Endothelial cell (in vitro differentiated cells): ENCODE measurements at regions not wholly inside any gene's neighbourhood (a gene's known extent, or its start where the extent isn't known, plus 50 kb on each side); places are given as distances from the start of the nearest gene placed in this dataset.

Source experiments
- DNase-seq: peaks from one replicate; pipeline ENCODE4 v3.0.0; 2021; ENCODE audit warnings: low spot score
- H3K27ac Mint-ChIP-seq: one replicate; pipeline ENCODE4 v1.8.0; 2021; ENCODE audit warnings: mixed read lengths, inconsistent platforms; ENCODE audit not compliant: unreplicated experiment
- H3K27me3 Mint-ChIP-seq: one replicate; pipeline ENCODE4 v1.8.0; 2021; ENCODE audit warnings: mild to moderate bottlenecking, moderate library complexity, mixed read lengths, inconsistent platforms; ENCODE audit not compliant: unreplicated experiment
- H3K36me3 Mint-ChIP-seq: one replicate; pipeline ENCODE4 v1.8.0; 2021; ENCODE audit warnings: mild to moderate bottlenecking, low read depth, mixed read lengths, inconsistent platforms; ENCODE audit not compliant: unreplicated experiment
- H3K4me1 Mint-ChIP-seq: one replicate; pipeline ENCODE4 v1.8.0; 2021; ENCODE audit warnings: mild to moderate bottlenecking, mixed read lengths, inconsistent platforms; ENCODE audit not compliant: unreplicated experiment
- H3K4me3 Mint-ChIP-seq: one replicate; pipeline ENCODE4 v1.8.0; 2021; ENCODE audit warnings: mild to moderate bottlenecking, mixed read lengths, inconsistent platforms; ENCODE audit not compliant: unreplicated experiment
- H3K9me3 Mint-ChIP-seq: one replicate; pipeline ENCODE4 v1.8.0; 2021; ENCODE audit warnings: mixed read lengths, inconsistent platforms; ENCODE audit not compliant: unreplicated experiment
- TF ChIP-seq, protein P1 (sequence below): fragments of 200-600 bp; sonication (generic); IDR thresholded peaks from one replicate; pipeline ENCODE4 v1.5.0; 2021; ENCODE audit warnings: antibody characterized with exemption; ENCODE audit not compliant: unreplicated experiment

DNA sequence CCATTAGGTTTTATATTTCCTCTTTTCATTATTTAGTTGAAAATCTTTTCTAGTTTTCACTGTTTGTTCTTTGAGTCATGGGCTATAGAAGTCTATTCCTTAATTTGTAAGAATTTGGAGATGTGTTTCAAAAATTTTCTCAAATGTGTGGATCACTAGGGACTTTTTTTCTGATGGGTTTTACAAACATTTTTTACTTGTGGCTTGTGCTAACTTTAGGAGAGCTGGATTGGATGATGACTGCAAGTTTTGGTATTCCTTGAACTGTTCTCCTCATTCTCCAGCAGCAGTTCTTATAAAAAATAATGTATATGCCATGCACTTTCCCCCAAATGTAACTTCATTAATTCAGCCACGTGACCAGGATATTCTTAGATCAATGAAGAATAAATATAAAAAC lies 94.7 kb upstream of the CWC22 start:
- Mint-ChIP-seq H3K36me3 (no peaks in the 10 kb centered on the region), H3K4me3 (no peak overlapping the region), H3K4me1 (no peaks in the 10 kb centered on the region), H3K27me3 (no peaks in the 10 kb centered on the region), H3K27ac (no peak overlapping the region), H3K9me3 (no peaks in the 10 kb centered on the region)
- TF ChIP-seq, protein P1, sequence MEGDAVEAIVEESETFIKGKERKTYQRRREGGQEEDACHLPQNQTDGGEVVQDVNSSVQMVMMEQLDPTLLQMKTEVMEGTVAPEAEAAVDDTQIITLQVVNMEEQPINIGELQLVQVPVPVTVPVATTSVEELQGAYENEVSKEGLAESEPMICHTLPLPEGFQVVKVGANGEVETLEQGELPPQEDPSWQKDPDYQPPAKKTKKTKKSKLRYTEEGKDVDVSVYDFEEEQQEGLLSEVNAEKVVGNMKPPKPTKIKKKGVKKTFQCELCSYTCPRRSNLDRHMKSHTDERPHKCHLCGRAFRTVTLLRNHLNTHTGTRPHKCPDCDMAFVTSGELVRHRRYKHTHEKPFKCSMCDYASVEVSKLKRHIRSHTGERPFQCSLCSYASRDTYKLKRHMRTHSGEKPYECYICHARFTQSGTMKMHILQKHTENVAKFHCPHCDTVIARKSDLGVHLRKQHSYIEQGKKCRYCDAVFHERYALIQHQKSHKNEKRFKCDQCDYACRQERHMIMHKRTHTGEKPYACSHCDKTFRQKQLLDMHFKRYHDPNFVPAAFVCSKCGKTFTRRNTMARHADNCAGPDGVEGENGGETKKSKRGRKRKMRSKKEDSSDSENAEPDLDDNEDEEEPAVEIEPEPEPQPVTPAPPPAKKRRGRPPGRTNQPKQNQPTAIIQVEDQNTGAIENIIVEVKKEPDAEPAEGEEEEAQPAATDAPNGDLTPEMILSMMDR = no peak
- no peak for DNase-seq

- H3K4me3 Mint-ChIP-seq = no peak overlapping the region
- H3K27me3 Mint-ChIP-seq = no peaks in the 10 kb centered on the region
- H3K4me1 Mint-ChIP-seq = no peaks in the 10 kb centered on the region
- no peaks in the 10 kb centered on the region for H3K36me3 Mint-ChIP-seq
- TF ChIP-seq, protein P1 = no peak
- DNase-seq = no peak
- no peaks in the 10 kb centered on the region for H3K9me3 Mint-ChIP-seq
- no peak overlapping the region for H3K27ac Mint-ChIP-seq
Measured at GRCh38 chr2:180099308-180099707, 92.2 kb upstream of the CWC22 start.

GRCh38 chr2:180085144-180085543 lies 78.0 kb upstream of the CWC22 start:
- Mint-ChIP-seq H3K27me3 (no peaks in the 10 kb centered on the region), H3K4me3 (no peak overlapping the region), H3K27ac (no peak overlapping the region), H3K36me3 (no peaks in the 10 kb centered on the region), H3K9me3 (no peaks in the 10 kb centered on the region), H3K4me1 (no peaks in the 10 kb centered on the region)
- TF ChIP-seq, protein P1 = no peak
- DNase-seq = no peak

- DNase-seq = no peak
- no peaks in the 10 kb centered on the region for H3K36me3 Mint-ChIP-seq
- no peaks in the 10 kb centered on the region for H3K9me3 Mint-ChIP-seq
- H3K4me1 Mint-ChIP-seq = no peaks in the 10 kb centered on the region
- H3K4me3 Mint-ChIP-seq = no peak overlapping the region
- TF ChIP-seq, protein P1 = peak; percentile 89
- no peaks in the 10 kb centered on the region for H3K27me3 Mint-ChIP-seq
- no peak overlapping the region for H3K27ac Mint-ChIP-seq
Measured at GRCh38 chr2:180077295-180077906, 70.3 kb upstream of the CWC22 start.

DNA sequence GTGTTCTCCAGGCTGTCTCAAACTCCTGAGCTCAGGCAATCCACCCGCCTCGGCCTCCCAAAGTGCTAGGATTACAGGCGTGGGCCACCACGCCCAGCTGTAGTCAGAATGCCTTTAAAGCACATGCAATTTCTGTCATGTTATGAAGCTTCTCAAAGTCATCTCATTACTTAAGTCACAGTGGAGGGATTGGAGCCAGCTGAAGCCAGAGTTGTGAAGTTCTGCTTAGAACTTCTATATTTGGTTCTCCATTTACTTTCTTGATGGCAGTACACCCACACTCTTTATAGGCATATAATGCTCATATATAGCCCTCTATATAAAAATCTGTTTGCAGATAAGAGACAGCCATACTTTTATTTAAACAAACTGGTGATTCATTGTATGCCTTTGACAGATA lies 68.8 kb upstream of the CWC22 start:
- Mint-ChIP-seq H3K4me3 (no peak overlapping the region), H3K27me3 (no peaks in the 10 kb centered on the region), H3K4me1 (no peaks in the 10 kb centered on the region), H3K36me3 (no peaks in the 10 kb centered on the region), H3K27ac (no peak overlapping the region), H3K9me3 (no peaks in the 10 kb centered on the region)
- TF ChIP-seq, protein P1 = no peak
- DNase-seq = no peak
